ENCODE measurements at regions not wholly inside any gene's neighbourhood (a gene's known extent, or its start where the extent isn't known, plus 50 kb on each side); places are given as distances from the start of the nearest gene placed in this dataset.
A peak's percentile ranks its signal among the peaks of the same experiment; 100 is the strongest.
"Not testable (repeated sequence)": the region's sequence is repeated elsewhere in the genome, so short reads cannot be mapped to it uniquely, and the experiment has no call there.

DNA sequence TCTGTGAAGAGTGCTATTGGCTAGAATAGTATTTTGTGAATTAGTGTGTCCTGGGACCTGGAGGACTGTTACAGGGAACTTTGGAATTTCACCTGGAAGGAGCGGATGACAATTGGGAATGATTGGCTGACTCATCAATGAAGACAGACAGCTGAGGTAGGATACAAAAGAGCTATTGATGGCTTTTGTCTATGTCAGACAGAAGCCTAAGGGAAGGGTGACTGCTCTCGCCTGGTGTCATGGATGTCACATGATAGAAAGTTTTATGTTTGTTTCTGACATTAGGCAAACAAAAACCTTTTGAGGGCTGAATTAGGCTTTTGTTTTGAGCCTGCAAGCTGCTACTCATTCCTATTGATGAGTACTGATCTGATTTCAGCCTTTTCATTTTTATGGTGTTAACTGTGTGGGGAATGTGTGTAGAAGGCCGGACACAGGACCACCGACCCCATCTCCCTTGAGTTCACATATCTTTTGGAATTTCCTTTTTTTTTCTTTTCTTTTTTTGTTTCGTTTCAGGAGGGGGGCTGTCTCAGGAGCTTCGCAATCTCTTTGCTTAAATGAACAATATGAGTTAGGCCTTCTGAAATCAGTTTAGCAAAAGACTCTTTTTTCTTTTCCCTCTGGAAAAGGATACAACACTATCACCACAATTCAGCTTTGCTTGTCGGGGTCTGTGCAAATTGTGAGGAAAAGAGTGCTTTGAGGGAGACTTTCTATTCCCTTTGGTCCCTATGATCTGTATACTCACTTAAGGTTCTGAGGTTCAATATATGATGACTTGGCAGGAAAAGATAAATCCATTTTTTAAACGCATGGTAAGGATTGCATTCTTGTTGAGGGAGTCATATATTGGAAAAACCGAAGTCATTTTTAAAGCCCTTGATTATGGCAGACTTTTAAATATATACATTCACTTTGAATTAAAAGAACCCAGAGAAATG lies 207.9 kb upstream of the FIGN start:
- TF ChIP-seq POLR2AphosphoS5 (IDR thresholded peaks at IDR 0.05) (no peak), POLR2A (IDR thresholded peaks at IDR 0.05) (no peak)
- TF ChIP-seq, protein P1, sequence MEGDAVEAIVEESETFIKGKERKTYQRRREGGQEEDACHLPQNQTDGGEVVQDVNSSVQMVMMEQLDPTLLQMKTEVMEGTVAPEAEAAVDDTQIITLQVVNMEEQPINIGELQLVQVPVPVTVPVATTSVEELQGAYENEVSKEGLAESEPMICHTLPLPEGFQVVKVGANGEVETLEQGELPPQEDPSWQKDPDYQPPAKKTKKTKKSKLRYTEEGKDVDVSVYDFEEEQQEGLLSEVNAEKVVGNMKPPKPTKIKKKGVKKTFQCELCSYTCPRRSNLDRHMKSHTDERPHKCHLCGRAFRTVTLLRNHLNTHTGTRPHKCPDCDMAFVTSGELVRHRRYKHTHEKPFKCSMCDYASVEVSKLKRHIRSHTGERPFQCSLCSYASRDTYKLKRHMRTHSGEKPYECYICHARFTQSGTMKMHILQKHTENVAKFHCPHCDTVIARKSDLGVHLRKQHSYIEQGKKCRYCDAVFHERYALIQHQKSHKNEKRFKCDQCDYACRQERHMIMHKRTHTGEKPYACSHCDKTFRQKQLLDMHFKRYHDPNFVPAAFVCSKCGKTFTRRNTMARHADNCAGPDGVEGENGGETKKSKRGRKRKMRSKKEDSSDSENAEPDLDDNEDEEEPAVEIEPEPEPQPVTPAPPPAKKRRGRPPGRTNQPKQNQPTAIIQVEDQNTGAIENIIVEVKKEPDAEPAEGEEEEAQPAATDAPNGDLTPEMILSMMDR (IDR thresholded peaks at IDR 0.05 in 8 of 11, conservative IDR thresholded peaks at IDR 0.05 in 3 of 11) = no peak
- H3K36me3 ChIP-seq = no peaks in the 10 kb centered on the region
- no peaks in the 10 kb centered on the region for H3K9me3 ChIP-seq
- no peaks in the 10 kb centered on the region for H3K4me1 ChIP-seq
- no peak overlapping the region for H3K27ac ChIP-seq
- 75 to 92% (median 84%) methylated on average over 9 of the region's 9 CpGs for WGBS, 5 donors
- no peak overlapping the region for H3K4me3 ChIP-seq
- no peaks in the 10 kb centered on the region for H3K27me3 ChIP-seq (replicated peaks in 1 of 7)
- no peak for DNase-seq
- intact Hi-C loops (cut with DNase I; ENCODE audit: low total_unique reads) = no loop called here

DNA sequence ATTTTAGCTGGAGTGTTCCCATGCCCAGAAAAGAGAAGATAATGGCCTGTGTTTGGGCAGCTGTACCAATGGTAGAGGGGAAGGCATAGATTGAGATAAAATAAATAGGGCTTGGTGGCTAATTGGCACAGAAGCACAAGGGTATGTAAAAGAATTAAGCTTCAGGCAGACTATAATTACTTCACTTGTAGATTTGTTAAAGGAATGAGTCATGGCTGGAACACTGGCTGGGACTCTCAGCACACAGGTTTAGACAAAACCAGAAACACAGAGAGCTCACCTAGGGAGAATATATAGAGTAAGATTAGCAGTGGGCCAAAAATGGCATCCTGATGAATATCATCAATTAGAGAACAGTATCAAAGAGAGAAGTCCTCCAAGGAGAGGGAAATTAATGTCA lies 198.3 kb upstream of the FIGN start:
- H3K27ac ChIP-seq = no peak overlapping the region
- TF ChIP-seq, protein P1 (IDR thresholded peaks at IDR 0.05 in 8 of 11, conservative IDR thresholded peaks at IDR 0.05 in 3 of 11) = no peak
- no peak for TF ChIP-seq POLR2AphosphoS5 (IDR thresholded peaks at IDR 0.05)
- no peaks in the 10 kb centered on the region for H3K36me3 ChIP-seq
- H3K4me1 ChIP-seq = no peaks in the 10 kb centered on the region
- intact Hi-C loops (cut with DNase I; ENCODE audit: low total_unique reads) = no loop called here
- H3K9me3 ChIP-seq = no peaks in the 10 kb centered on the region
- no peak overlapping the region for H3K4me3 ChIP-seq
- H3K27me3 ChIP-seq (replicated peaks in 1 of 7) = no peaks in the 10 kb centered on the region
- no peak for DNase-seq

- DNase-seq = no peak
- TF ChIP-seq, protein P1 (IDR thresholded peaks at IDR 0.05 in 8 of 11, conservative IDR thresholded peaks at IDR 0.05 in 3 of 11) = no peak
- TF ChIP-seq POLR2A (IDR thresholded peaks at IDR 0.05) (no peak), POLR2AphosphoS5 (IDR thresholded peaks at IDR 0.05) (no peak)
- intact Hi-C loops (cut with DNase I; ENCODE audit: low total_unique reads) = no loop called here
- Histone ChIP-seq H3K27me3 (replicated peaks in 1 of 7) (no peaks in the 10 kb centered on the region), H3K4me3 (no peak overlapping the region), H3K36me3 (no peaks in the 10 kb centered on the region), H3K9me3 (peaks cover 0 to 12% (median 0%) of the 10 kb centered on the region in 8 donors), H3K4me1 (no peaks in the 10 kb centered on the region), H3K27ac (no peak overlapping the region)
- WGBS, 5 donors = 67 to 84% (median 74%) methylated on average over 5 of the region's 5 CpGs
Measured at GRCh38 chr2:163919717-163920116, 183.9 kb upstream of the FIGN start.

DNA sequence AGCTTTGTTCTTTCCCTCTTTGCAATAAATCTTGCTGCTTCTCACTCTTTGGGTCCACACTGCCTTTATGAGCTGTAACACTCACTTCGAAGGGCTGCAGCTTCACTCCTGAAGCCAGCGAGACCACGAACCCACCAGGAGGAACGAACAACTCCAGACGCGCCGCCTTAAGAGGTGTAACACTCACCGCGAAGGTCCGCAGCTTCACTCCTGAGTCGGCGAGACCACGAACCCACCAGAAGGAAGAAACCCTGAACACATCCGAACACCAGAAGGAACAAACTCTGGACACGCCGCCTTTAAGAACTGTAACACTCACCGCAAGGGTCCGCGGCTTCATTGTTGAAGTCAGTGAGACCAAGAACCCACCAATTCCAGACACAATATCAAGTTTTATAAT lies 178.7 kb upstream of the FIGN start:
- intact Hi-C loops (cut with DNase I; ENCODE audit: low total_unique reads); DNase-seq: not testable (repeated sequence)
- WGBS, 5 donors = 92 to 97% (median 96%) methylated on average over 19 of the region's 19 CpGs

GRCh38 chr2:163913532-163913944 lies 177.7 kb upstream of the FIGN start:
- H3K27me3 ChIP-seq (replicated peaks in 1 of 7); intact Hi-C loops (cut with DNase I; ENCODE audit: low total_unique reads); H3K36me3 ChIP-seq; H3K27ac ChIP-seq; H3K4me1 ChIP-seq: not testable (repeated sequence)
- H3K9me3 ChIP-seq = peaks cover 0 to 37% (median 12%) of the 10 kb centered on the region in 8 donors
- peak overlapping the region in 1 of 8 donors; percentile 16 for H3K4me3 ChIP-seq
- DNase-seq = peak; percentile 76
- WGBS, 5 donors = 85 to 95% (median 89%) methylated on average over 3 to 32 of the region's 32 CpGs

More for the DNA sequence above, 178.7 kb upstream of the FIGN start:
- not testable (repeated sequence) for H3K27me3 ChIP-seq (replicated peaks in 1 of 7); H3K27ac ChIP-seq; H3K4me3 ChIP-seq; H3K4me1 ChIP-seq; H3K36me3 ChIP-seq
- H3K9me3 ChIP-seq = peaks cover 0 to 32% (median 8%) of the 10 kb centered on the region in 8 donors

All from spleen (tissue), 11 donors.